ENCODE measurements at regions not wholly inside any gene's neighbourhood (a gene's known extent, or its start where the extent isn't known, plus 50 kb on each side); places are given as distances from the start of the nearest gene placed in this dataset.

- TF ChIP-seq POLR2A (IDR thresholded peaks at IDR 0.05): no peak
- no peak for TF ChIP-seq POLR2AphosphoS5 (IDR thresholded peaks at IDR 0.05)
- TF ChIP-seq CTCF (IDR thresholded peaks at IDR 0.05): no peak
Measured at GRCh38 chrY:19869281-19869680, 124.8 kb upstream of the KDM5D start.

All from breast epithelium (tissue), 3 donors.